ENCODE measurements at regions not wholly inside any gene's neighbourhood (a gene's known extent, or its start where the extent isn't known, plus 50 kb on each side); places are given as distances from the start of the nearest gene placed in this dataset.

DNA sequence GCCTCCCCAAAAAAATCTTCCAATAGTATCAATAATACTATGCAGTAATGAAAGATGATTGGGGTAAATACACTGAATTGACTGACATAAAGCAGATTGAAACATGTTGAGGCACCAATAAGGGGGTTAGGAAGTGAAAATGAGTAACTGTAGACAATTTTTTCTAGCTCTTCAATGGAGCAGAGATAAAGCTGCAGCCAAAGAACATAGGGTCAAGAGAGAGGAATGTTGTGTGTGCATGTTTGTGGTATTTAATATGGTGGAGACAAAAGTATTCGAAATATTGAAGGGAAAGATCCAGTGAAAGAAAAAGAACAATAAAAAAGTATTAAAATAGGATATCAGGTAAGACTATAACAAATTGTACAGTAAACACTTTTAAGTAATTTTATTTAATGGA is 450.0 kb upstream of the CCDC179 start:
- TF ChIP-seq, protein P1, sequence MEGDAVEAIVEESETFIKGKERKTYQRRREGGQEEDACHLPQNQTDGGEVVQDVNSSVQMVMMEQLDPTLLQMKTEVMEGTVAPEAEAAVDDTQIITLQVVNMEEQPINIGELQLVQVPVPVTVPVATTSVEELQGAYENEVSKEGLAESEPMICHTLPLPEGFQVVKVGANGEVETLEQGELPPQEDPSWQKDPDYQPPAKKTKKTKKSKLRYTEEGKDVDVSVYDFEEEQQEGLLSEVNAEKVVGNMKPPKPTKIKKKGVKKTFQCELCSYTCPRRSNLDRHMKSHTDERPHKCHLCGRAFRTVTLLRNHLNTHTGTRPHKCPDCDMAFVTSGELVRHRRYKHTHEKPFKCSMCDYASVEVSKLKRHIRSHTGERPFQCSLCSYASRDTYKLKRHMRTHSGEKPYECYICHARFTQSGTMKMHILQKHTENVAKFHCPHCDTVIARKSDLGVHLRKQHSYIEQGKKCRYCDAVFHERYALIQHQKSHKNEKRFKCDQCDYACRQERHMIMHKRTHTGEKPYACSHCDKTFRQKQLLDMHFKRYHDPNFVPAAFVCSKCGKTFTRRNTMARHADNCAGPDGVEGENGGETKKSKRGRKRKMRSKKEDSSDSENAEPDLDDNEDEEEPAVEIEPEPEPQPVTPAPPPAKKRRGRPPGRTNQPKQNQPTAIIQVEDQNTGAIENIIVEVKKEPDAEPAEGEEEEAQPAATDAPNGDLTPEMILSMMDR (conservative IDR thresholded peaks at IDR 0.05) = no peak
- no peak for TF ChIP-seq ZFX (IDR thresholded peaks at IDR 0.05)

Measured in C4-2B (cell line).